GM19438 (cell line): ENCODE measurements at regions not wholly inside any gene's neighbourhood (a gene's known extent, or its start where the extent isn't known, plus 50 kb on each side); places are given as distances from the start of the nearest gene placed in this dataset.
"Not testable (repeated sequence)": the region's sequence is repeated elsewhere in the genome, so short reads cannot be mapped to it uniquely, and the experiment has no call there.

Experiments
- ATAC-seq: cut with Tn5 transposase; IDR thresholded peaks from one replicate; pipeline ENCODE4 v1.9.1; 2021; ENCODE audit warnings: low read depth; ENCODE audit not compliant: unreplicated experiment

- ATAC-seq = no peak
Measured at GRCh38 chr4:126738527-126738923, 894.2 kb upstream of the INTU start.

DNA sequence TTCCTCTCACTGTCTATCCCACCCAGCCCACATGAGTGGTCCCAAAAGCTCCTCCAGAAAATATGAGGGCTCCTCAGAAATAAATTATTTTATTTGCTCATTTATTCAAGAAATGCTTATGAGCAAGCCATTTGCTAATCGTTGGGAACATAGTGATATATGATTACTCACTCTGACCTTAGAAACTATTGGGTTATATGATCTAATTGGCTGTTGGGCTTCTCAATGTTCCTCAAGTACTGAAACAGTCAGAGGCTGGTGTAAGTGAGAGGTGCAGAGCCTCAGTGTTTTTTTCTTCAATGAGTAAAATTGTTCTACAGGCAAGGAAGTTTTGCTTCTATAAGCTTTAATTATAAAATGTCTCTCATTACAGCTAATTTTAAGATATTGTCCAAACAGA lies 893.8 kb upstream of the INTU start:
- ATAC-seq = no peak

- no peak for ATAC-seq
Measured at GRCh38 chr4:126740687-126741086, 892.1 kb upstream of the INTU start.

- ATAC-seq = no peak
Measured at GRCh38 chr4:126742048-126742447, 890.7 kb upstream of the INTU start.

DNA sequence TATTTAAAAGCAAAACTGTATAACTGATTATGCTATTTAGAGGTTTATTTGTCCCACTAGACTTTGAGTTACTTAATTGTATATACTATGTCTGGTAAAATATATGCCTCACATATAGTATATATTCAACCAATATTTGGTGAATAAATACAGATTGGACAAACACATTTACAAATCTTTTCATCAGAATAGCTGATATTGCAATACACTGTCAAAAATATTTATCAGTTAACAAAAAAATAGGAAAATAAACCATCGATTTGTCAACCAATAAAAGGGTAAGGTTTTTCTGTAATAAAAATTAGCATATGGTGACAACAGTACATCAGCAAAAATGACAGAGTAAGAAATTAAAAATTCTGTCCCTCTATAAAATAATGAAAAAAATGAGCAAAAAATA lies 889.9 kb upstream of the INTU start:
- no peak for ATAC-seq

- no peak for ATAC-seq
Measured at GRCh38 chr4:126748736-126749135, 884.0 kb upstream of the INTU start.

DNA sequence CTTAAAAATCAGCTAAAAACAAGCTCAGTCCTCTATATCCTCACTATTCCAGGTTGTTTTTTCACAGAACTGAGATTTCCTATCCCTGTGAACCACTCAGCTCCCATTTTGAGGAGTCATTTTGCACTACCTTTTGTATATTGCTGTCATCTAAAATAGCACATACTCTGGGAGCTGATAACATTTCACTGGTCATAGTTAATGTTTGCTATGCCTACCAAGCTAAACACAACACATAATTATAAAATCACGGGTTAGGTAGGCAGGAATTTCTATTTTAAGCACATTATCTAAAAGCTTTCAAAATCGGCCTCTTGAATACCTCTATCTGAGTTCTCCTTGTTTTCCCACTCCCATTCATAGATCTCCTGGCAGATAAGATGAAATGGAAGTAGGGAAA lies 882.0 kb upstream of the INTU start:
- ATAC-seq = no peak

DNA sequence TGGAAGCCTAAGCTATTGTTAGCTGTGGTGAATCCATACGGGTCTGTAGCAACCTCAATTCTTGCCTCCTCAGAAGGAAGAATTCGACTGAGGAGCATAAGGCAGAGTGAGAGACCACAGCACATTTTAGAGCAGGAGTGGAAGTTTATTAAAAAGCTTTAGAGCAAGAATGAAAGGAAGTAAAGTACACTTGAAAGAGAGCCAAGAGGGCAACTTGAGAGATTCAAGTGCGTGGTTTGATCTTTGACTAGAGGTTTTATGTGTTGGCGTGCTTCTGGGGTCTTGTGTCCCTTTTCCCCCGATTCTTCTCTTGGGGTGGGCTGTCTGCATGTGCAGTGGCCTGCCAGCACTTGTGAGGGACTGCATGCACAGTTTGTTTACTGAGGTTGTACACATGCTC lies 880.6 kb upstream of the INTU start:
- ATAC-seq = no peak

GRCh38 chr4:126752702-126753101 lies 880.1 kb upstream of the INTU start:
- ATAC-seq = no peak

GRCh38 chr4:126753592-126753991 lies 879.2 kb upstream of the INTU start:
- ATAC-seq = no peak

DNA sequence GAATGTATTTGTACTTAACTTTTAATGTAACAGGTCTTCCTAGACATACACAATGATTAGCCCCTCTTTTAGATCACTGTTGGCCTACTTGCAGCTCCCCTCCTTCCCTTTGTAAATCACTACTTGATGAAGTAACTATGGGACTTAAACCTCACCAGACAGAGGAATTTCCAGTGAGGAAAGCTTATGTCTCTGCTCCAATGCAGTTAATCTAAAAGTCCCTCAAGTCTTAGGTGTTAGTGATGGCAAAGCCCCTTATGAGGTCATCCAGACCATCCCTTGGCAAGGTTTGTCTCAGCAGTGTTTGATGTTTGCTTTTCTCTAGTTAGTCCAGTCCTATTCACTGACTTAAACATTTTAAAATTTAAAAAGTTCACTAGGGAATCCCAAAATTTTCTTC lies 877.3 kb upstream of the INTU start:
- no peak for ATAC-seq

- ATAC-seq = no peak
Measured at GRCh38 chr4:126756050-126756829, 876.5 kb upstream of the INTU start.

DNA sequence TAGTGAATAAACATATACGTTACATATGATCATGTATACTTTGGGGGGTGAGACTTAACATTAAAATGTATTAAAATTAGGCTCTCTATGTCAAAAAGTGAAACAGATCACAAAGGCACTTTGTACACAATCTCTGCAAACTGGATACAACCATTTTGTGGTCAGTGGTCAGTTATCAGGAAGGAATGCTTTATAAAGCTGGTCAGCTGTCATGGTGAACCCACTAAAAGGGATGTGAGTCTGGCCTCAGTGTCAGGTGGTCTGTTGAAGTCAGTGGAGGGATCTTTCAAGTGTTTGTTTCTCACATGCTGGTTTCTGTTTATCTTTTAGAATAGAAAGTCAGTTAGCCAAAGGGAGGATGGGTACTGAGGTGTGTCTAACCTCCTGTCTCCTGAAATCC lies 875.5 kb upstream of the INTU start:
- ATAC-seq = no peak

- ATAC-seq = no peak
Measured at GRCh38 chr4:126758493-126758892, 874.3 kb upstream of the INTU start.

DNA sequence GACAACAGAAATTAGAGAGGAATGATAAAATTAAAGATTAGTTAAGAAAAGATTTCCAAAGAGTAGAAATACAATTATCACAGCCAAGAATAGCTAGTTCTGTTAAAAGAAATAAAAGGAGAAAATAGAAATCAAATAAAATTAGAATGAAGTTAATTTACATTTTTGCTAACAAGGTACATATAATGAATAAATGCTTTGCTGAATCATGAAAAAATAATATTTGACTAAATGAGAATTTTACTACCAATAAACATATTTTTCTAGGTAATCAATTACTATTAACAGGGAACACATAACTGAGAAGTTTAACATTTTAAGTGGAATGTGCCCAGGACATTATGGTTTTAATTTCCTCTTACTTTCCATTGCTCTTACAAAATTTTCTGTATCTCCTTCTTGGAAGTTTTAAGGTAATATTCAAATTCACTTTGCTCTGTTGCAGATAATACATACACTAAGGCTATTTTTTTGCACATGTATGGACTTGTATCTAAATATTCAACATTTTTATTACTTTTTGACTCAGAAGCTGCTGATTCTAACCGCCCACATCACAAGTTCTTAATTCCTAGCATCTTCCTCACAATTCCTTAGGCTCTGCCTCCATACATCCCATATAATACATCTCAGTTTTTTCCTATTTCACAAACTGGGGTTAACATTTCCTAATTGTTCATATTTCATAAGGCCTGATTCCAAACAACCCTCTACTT lies 870.7 kb upstream of the INTU start:
- ATAC-seq = no peak

DNA sequence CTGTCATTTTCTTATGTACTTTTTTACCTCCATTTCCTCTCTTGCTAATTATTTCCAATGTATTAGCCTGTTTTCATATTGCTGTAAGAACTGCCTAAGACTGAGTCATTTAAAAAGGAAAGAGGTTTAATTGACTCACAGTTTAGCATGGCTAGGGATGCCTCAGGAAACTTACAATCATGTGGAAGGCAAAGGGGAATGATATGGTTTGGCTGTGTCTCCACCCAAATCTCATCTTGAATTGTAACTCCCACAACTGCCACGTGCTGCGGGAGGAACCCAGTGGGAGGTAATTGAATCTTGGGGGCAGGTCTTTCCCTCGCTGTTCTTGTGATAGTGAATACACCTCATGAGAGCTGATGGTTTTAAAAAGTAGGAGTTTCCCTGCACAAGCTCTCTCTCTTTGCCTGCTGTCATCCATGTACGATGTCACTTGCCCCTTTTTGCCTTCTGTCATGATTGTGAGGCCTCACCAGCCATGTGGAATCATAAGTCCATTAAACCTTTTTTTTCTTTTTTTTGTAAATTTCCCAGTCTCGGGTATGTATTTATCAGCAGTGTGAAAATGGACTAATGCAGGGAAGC lies 870.0 kb upstream of the INTU start:
- ATAC-seq = no peak

DNA sequence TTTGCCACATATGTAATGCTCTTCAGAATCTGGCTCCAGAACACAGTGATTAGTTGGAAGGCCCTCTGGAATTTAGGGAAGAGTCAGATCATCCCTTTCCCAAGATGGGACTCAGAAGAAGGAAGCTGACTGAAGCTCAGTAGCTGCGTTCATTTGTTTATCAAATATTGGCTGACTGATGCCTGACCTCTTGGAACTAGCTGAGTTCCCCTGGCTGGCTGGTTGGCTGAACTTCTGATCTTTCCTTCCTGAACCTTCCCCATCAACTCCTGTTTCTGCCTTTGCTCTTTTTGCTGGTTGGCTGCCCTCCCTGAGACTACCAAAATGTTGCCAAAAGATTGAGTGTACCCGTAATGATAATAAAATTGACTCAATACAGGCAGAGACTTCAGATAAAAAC lies 866.5 kb upstream of the INTU start:
- ATAC-seq = no peak

GRCh38 chr4:126768338-126768737 lies 864.4 kb upstream of the INTU start:
- no peak for ATAC-seq

DNA sequence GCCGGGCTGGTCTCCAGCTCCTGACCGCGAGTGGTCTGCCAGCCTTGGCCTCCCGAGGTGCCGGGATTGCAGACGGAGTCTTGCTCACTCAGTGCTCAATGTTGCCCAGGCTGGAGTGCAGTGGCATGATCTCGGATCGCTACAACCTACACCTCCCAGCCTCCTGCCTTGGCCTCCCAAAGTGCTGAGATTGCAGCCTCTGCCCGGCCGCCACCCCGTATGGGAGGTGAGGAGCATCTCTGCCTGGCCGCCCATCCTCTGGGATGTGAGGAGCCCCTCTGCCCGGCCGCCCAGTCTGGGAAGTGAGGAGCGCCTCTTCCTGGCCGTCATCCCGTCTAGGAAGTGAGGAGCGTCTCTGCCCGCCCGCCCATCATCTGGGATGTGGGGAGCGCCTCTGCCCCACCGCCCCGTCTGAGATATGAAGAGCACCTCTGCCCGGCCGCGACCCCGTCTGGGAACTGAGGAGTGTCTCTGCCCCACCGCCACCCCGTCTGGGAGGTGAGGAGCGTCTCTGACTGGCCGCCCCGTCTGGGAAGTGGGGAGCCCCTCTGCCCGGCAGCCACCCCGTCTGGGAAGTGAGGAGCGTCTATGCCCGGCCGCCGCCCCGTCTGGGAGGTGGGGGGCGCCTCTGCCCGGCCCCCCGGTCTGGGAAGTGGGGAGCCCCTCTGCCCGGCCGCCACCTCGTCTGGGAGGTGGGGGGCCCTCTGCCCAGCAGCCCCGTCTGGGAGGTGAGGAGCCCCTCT lies 861.8 kb upstream of the INTU start:
- not testable (repeated sequence) for ATAC-seq

DNA sequence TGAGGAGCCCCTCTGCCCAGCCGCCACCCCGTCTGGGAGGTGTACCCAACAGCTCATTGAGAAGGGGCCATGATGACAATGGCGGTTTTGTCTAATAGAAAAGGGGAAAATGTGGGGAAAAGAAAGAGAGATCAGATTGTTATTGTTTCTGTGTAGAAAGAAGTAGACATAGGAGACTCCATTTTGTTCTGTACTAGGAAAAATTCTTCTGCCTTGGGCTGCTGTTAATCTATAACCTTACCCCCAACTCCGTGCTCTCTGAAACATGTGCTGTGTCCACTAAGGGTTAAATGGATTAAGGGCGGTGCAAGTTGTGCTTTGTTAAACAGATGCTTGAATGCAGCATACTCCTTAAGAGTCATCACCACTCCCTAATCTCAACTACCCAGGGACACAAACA lies 861.1 kb upstream of the INTU start:
- not testable (repeated sequence) for ATAC-seq

GRCh38 chr4:126772662-126773061 lies 860.1 kb upstream of the INTU start:
- ATAC-seq = no peak
